ENCODE measurements at regions not wholly inside any gene's neighbourhood (a gene's known extent, or its start where the extent isn't known, plus 50 kb on each side); places are given as distances from the start of the nearest gene placed in this dataset.
"Not testable (repeated sequence)": the region's sequence is repeated elsewhere in the genome, so short reads cannot be mapped to it uniquely, and the experiment has no call there.

DNA sequence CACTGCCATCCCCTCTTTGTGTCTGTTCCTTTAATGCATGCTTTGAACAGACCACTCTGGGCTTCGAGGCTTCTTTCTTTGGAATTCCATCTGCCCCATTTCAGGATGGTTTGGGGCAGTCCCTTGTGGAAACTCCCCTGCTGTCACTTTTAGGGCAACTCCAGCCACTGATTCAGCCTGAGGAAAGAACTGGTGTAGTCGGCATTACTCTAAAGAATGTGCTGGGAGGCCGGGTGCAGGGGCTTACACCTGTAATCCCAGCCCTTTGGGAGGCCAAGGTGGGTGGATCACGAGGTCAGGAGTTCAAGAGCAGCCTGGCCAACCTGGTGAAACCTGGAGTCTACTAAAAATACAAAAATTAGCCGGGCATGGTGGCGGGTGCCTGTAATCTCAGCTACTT is 358.1 kb upstream of the NUPR2 start:
- ATAC-seq (no peak), DNase-seq (ENCODE audit: low spot score) (no peak)
- intact Hi-C loops (cut with DNase I): no loop called here

DNA sequence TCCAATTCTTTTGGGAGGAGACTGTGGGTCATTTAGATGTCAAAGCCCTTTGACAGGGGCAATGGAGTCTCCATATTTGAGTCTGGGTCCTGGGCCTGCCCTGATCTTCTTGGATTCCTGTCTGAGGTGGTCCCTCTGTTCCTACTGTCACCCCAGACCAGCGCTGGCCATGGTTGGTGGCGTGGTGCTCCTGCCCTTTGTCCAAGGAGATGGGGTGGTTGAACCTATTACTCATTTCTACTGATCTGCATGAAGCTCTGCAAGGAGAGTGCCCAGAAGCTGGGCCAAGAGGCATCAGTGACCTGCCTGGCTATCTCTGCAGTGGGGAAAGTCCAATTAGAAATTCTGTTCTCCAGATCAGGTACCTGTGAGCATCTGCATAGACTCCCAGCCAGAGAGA is 355.6 kb upstream of the NUPR2 start:
- DNase-seq (ENCODE audit: low spot score) (no peak), ATAC-seq (no peak)
- intact Hi-C loops (cut with DNase I): no loop called here

- ATAC-seq; DNase-seq (ENCODE audit: low spot score); intact Hi-C loops (cut with DNase I): not testable (repeated sequence)
Measured at GRCh38 chr7:56466607-56467525, 350.6 kb upstream of the NUPR2 start.

GRCh38 chr7:56449762-56450161 is 333.5 kb upstream of the NUPR2 start:
- ATAC-seq (no peak), DNase-seq (ENCODE audit: low spot score) (no peak)
- intact Hi-C loops (cut with DNase I): no loop called here

- peak; percentile 74 for ATAC-seq
- DNase-seq (ENCODE audit: low spot score): peak; percentile 59
- intact Hi-C loops (cut with DNase I): no loop called here
Measured at GRCh38 chr7:56447864-56448693, 331.9 kb upstream of the NUPR2 start.

GRCh38 chr7:56420528-56420927 is 304.3 kb upstream of the NUPR2 start:
- intact Hi-C loops (cut with DNase I); DNase-seq (ENCODE audit: low spot score); ATAC-seq: not testable (repeated sequence)

GRCh38 chr7:56375173-56375572 is 259.0 kb upstream of the NUPR2 start:
- DNase-seq (ENCODE audit: low spot score) (no peak), ATAC-seq (no peak)
- intact Hi-C loops (cut with DNase I): no loop called here

GRCh38 chr7:56374666-56375065 is 258.4 kb upstream of the NUPR2 start:
- DNase-seq (ENCODE audit: low spot score); intact Hi-C loops (cut with DNase I); ATAC-seq: not testable (repeated sequence)

DNA sequence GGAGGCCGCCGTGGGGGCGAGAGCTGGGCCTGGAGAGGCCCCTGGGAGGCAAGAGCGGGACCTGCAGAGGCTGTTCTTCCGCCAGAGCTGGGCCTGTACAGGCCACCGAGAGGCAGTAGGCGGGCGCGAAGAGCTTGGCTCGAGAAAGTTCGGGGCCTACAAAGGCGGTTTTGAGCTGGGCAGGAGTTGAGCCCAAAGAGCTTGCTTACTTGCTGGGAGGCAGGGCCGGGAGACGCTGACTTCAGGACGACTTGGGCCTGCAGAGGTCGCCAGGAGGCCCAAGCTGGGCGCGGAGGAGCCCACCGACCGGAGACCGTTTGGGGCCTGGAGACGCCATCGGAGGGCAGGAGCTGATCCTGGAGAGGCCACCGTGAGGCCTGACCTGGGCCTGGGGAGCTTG is 257.1 kb upstream of the NUPR2 start:
- ATAC-seq; intact Hi-C loops (cut with DNase I): not testable (repeated sequence)

DNA sequence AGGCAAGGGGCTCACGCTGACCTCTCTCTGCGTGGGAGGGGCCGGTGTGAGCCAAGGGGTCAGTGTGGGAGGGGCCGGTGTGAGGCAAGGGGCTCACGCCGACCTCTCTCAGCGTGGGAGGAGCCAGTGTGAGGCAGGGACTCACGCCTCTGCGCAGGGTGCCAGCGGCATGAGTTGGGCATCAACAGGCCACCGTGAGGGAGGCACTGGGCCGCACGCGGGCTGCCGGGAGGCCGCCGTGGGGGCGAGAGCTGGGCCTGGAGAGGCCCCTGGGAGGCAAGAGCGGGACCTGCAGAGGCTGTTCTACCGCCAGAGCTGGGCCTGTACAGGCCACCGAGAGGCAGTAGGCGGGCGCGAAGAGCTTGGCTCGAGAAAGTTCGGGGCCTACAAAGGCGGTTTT is 255.6 kb upstream of the NUPR2 start:
- ATAC-seq; intact Hi-C loops (cut with DNase I): not testable (repeated sequence)
- DNase-seq (ENCODE audit: low spot score): peak; percentile 81

More for the DNA sequence above, 257.1 kb upstream of the NUPR2 start:
- not testable (repeated sequence) for DNase-seq (ENCODE audit: low spot score)

- ATAC-seq; DNase-seq (ENCODE audit: low spot score); intact Hi-C loops (cut with DNase I): not testable (repeated sequence)
Measured at GRCh38 chr7:56370208-56370872, 254.1 kb upstream of the NUPR2 start.

- DNase-seq (ENCODE audit: low spot score); ATAC-seq; intact Hi-C loops (cut with DNase I): not testable (repeated sequence)
Measured at GRCh38 chr7:56367914-56368313, 251.7 kb upstream of the NUPR2 start.

- intact Hi-C loops (cut with DNase I); DNase-seq (ENCODE audit: low spot score); ATAC-seq: not testable (repeated sequence)
Measured at GRCh38 chr7:56367411-56367810, 251.2 kb upstream of the NUPR2 start.

DNA sequence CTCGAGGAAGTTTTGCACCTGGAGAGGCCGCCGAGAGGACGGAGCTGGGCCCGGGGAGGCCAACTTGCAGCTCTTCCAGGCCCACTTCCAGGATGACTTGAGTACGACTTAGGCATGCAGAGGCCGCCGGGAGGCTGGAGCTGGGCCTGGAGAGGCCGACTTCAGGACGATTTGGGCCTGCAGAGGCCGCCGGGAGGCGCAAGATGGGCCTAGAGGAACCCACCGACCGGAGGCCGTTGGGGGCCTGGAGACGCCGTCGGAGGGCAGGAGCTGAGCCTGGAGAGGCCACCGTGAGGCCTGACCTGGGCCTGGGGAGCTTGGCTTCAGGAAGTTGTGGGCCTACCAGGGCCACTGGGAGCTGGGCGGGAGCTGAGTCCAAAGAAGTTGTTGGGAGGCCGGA is 250.5 kb upstream of the NUPR2 start:
- ATAC-seq; DNase-seq (ENCODE audit: low spot score); intact Hi-C loops (cut with DNase I): not testable (repeated sequence)

DNA sequence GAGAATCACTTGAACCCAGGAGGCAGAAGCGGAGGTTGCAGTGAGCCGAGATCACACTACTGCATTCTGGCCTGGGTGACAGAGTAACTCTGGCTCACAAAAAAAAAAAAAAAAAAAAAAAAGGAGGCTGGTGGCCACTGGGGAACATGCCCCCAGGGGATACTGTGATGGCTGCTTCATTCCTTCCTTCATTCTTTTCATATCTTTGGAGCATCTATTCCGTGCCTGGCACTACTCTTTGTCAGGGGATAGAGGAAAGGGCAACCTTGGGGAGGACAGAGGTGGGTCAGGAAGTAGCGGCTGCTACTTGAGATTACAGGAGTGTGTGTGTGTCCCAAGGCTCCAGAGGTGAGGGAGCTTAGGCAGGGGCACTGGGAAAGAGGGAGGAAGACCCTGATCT is 236.4 kb upstream of the NUPR2 start:
- DNase-seq (ENCODE audit: low spot score); ATAC-seq; intact Hi-C loops (cut with DNase I): not testable (repeated sequence)

- intact Hi-C loops (cut with DNase I); DNase-seq (ENCODE audit: low spot score); ATAC-seq: not testable (repeated sequence)
Measured at GRCh38 chr7:56351181-56351580, 235.0 kb upstream of the NUPR2 start.

GRCh38 chr7:56348311-56348710 is 232.1 kb upstream of the NUPR2 start:
- intact Hi-C loops (cut with DNase I); ATAC-seq; DNase-seq (ENCODE audit: low spot score): not testable (repeated sequence)

GRCh38 chr7:56328327-56328726 is 212.1 kb upstream of the NUPR2 start:
- DNase-seq (ENCODE audit: low spot score); intact Hi-C loops (cut with DNase I); ATAC-seq: not testable (repeated sequence)

- DNase-seq (ENCODE audit: low spot score) (no peak), ATAC-seq (no peak)
- intact Hi-C loops (cut with DNase I): no loop called here
Measured at GRCh38 chr7:56290548-56290947, 174.3 kb upstream of the NUPR2 start.
